ENCODE measurements at regions not wholly inside any gene's neighbourhood (a gene's known extent, or its start where the extent isn't known, plus 50 kb on each side); places are given as distances from the start of the nearest gene placed in this dataset.
"Not testable (repeated sequence)": the region's sequence is repeated elsewhere in the genome, so short reads cannot be mapped to it uniquely, and the experiment has no call there.

GRCh38 chr2:167334146-167334742 lies 446.0 kb downstream of the XIRP2 start:
- no peak for DNase-seq

- DNase-seq, result no peak
These were observed 445.0 kb downstream of the XIRP2 start for GRCh38 chr2:167333245-167333644.

- no peak for DNase-seq
These were observed 444.1 kb downstream of the XIRP2 start for GRCh38 chr2:167332358-167332757.

GRCh38 chr2:167331636-167332232 lies 443.5 kb downstream of the XIRP2 start:
- DNase-seq, result no peak

GRCh38 chr2:167328808-167329207 lies 440.5 kb downstream of the XIRP2 start:
- DNase-seq, result not testable (repeated sequence)

GRCh38 chr2:167322795-167323194 lies 434.5 kb downstream of the XIRP2 start:
- no peak for DNase-seq

GRCh38 chr2:167318581-167318980 lies 430.3 kb downstream of the XIRP2 start:
- no peak for DNase-seq

GRCh38 chr2:167310442-167310841 lies 422.2 kb downstream of the XIRP2 start:
- DNase-seq, result no peak

Data from MV-4-11 (cell line).